22Rv1 (cell line): ENCODE measurements at regions not wholly inside any gene's neighbourhood (a gene's known extent, or its start where the extent isn't known, plus 50 kb on each side); places are given as distances from the start of the nearest gene placed in this dataset.
A peak's percentile ranks its signal among the peaks of the same experiment; 100 is the strongest.

Source experiments
- H3K27ac ChIP-seq: fragments of 450-650 bp; 2 replicates; pipeline ENCODE4 v1.5.1; 2017
- CTCF ChIP-seq: fragments of 450-650 bp; IDR thresholded peaks from 2 replicates; pipeline ENCODE4 v1.5.1; 2017; ENCODE audit warnings: mild to moderate bottlenecking
- ZFX ChIP-seq: fragments of 450-650 bp; IDR thresholded peaks from 2 replicates; pipeline ENCODE4 v1.6.1; 2017; ENCODE audit warnings: antibody characterized with exemption, borderline replicate concordance

GRCh38 chr3:38988955-38989354, 62.8 kb downstream of the SCN11A start:
- no peak overlapping the region for H3K27ac ChIP-seq
- TF ChIP-seq CTCF = no peak
- TF ChIP-seq ZFX = no peak

- TF ChIP-seq CTCF = no peak
- TF ChIP-seq ZFX = no peak
- H3K27ac ChIP-seq = no peak overlapping the region
Measured at GRCh38 chr3:38987456-38987855, 64.3 kb downstream of the SCN11A start.

GRCh38 chr3:38986901-38987300, 64.8 kb downstream of the SCN11A start:
- TF ChIP-seq CTCF (no peak), ZFX (no peak)
- H3K27ac ChIP-seq = no peak overlapping the region

GRCh38 chr3:38985981-38986380, 65.8 kb downstream of the SCN11A start:
- no peak overlapping the region for H3K27ac ChIP-seq
- TF ChIP-seq ZFX (no peak), CTCF (no peak)

GRCh38 chr3:38985581-38985980, 66.2 kb downstream of the SCN11A start:
- no peak overlapping the region for H3K27ac ChIP-seq
- no peak for TF ChIP-seq ZFX
- no peak for TF ChIP-seq CTCF

GRCh38 chr3:38984731-38985130, 67.0 kb downstream of the SCN11A start:
- H3K27ac ChIP-seq = no peak overlapping the region
- no peak for TF ChIP-seq ZFX
- TF ChIP-seq CTCF = no peak

GRCh38 chr3:38984110-38984509, 67.6 kb downstream of the SCN11A start:
- H3K27ac ChIP-seq = no peak overlapping the region
- TF ChIP-seq ZFX = no peak
- peak; percentile 14; the same call in 1 of the 2 replicates for TF ChIP-seq CTCF
